NB4 (cell line): ENCODE measurements at regions not wholly inside any gene's neighbourhood (a gene's known extent, or its start where the extent isn't known, plus 50 kb on each side); places are given as distances from the start of the nearest gene placed in this dataset.

Source experiments
- DNase-seq: peaks from one replicate; pipeline ENCODE4 v3.0.0; 2010; ENCODE audit warnings: low read depth
- H3K4me3 ChIP-seq: one replicate; pipeline ENCODE4 v1.5.1; 2011; ENCODE audit warnings: mild to moderate bottlenecking, low read depth, low read length, moderate library complexity
- MYC ChIP-seq: IDR thresholded peaks from 2 replicates; pipeline ENCODE4 v1.6.1; 2011; ENCODE audit warnings: low read depth, low read length
- POLR2A ChIP-seq: IDR thresholded peaks from 2 replicates; pipeline ENCODE4 v1.6.1; 2011; ENCODE audit warnings: mild to moderate bottlenecking; ENCODE audit not compliant: insufficient read length; ENCODE audit errors: extremely low read depth
- TF ChIP-seq, protein P1 (sequence below): IDR thresholded peaks from 2 replicates; pipeline ENCODE4 v1.6.1; 2011; ENCODE audit warnings: low read depth, low read length
- TF ChIP-seq, protein P2 (sequence below): IDR thresholded peaks from one replicate; pipeline ENCODE4 v1.5.1; 2012; ENCODE audit warnings: low read depth, low read length

DNA sequence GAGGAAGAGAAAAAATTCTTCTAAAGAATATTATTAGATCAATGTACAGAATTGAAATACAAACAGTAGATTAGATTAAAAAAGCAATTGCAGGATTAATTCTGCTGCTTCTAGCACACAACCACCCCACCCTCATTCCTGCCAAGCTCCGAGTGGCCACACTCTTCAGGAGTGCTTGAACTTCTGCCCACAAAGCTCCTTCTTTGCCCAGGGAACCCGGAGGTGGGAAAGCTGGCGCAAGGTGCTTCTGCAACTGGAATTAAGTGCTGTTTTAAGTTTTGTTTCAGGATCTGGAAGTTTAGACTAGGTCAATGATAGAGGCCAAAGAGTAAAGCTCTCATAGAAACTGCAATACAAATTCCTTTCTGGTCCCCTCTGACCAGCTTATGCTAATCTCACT lies 94.1 kb upstream of the BMP4 start:
- DNase-seq = no peak
- H3K4me3 ChIP-seq = no peak overlapping the region
- TF ChIP-seq MYC (no peak), POLR2A (no peak)
- TF ChIP-seq, protein P1, sequence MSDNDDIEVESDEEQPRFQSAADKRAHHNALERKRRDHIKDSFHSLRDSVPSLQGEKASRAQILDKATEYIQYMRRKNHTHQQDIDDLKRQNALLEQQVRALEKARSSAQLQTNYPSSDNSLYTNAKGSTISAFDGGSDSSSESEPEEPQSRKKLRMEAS = no peak
- TF ChIP-seq, protein P2, sequence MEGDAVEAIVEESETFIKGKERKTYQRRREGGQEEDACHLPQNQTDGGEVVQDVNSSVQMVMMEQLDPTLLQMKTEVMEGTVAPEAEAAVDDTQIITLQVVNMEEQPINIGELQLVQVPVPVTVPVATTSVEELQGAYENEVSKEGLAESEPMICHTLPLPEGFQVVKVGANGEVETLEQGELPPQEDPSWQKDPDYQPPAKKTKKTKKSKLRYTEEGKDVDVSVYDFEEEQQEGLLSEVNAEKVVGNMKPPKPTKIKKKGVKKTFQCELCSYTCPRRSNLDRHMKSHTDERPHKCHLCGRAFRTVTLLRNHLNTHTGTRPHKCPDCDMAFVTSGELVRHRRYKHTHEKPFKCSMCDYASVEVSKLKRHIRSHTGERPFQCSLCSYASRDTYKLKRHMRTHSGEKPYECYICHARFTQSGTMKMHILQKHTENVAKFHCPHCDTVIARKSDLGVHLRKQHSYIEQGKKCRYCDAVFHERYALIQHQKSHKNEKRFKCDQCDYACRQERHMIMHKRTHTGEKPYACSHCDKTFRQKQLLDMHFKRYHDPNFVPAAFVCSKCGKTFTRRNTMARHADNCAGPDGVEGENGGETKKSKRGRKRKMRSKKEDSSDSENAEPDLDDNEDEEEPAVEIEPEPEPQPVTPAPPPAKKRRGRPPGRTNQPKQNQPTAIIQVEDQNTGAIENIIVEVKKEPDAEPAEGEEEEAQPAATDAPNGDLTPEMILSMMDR = no peak

DNA sequence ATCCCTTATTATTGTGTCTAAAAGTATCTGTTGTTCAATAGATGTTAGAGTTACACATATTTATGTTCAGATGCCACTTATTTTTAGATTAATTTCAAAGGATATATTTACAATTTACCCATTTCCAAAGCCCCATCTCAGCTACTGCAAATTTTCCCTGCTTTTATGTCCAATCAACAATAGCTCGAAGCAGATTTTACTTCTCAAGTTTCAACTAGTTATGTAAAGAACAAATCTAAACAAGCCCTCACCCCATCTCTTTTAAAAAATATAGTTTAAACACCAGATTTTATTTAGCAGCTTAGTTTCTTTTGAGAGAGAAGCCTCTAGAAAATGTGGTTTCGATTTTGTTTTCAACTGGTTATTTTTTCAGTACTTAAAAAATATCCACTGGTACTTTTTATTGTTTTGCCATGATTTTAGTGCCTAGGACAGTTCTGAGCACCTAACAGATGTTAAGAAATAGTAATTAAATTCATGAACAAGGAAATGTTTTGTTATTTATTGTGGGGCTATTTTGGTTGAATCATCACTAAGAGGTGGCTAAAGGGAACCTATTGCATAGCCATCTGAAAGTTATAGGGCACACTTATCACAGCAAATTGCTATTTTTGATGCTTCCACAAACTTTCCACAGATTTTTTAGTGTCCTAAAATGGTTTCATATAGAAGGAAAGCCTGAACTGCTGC lies 96.2 kb upstream of the BMP4 start:
- no peak for DNase-seq
- TF ChIP-seq, protein P2 = no peak
- TF ChIP-seq, protein P1 = no peak
- no peak for TF ChIP-seq POLR2A
- no peak overlapping the region for H3K4me3 ChIP-seq

DNA sequence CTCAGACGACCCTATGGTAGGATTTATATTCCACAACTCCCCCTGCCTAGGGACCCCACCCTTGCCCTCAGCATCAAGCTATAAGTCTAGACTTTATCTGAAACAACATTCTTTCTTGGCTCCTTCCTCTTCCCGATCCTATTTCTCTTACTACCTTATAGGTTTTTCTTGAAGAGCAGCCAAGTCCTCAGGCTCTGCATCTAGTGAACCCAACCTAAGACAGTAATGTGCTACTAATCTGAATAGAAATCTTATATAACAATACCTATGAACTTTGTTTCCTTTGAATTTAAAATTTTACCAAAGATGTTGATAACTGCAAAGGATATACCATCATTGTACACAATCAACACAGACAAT lies 96.7 kb upstream of the BMP4 start:
- H3K4me3 ChIP-seq = no peak overlapping the region
- no peak for DNase-seq

DNA sequence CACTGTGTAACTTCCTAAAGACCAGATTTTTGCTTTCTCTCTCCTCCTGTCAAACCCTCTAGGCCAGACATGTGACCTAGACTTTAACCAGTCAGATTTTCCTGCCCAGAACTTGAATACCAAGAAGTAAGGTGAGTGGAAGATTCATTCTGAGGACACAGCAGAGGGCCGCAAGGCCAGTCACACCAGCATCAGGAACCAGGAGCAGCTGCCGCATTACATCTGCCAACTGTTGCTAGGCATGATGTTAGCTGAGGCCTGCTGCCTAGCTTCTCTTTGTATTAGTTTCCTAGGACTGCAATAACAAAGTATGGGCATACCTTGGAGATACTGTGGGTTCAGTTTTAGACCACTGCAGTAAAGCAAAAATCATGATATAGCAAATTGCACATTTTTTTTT lies 101.9 kb upstream of the BMP4 start:
- H3K4me3 ChIP-seq = no peak overlapping the region
- no peak for DNase-seq
- TF ChIP-seq, protein P2 = no peak
- no peak for TF ChIP-seq POLR2A
- TF ChIP-seq, protein P1 = no peak
- no peak for TF ChIP-seq MYC

More for the DNA sequence above, 96.7 kb upstream of the BMP4 start:
- TF ChIP-seq POLR2A = no peak
- no peak for TF ChIP-seq MYC
- TF ChIP-seq, protein P2 = no peak
- TF ChIP-seq, protein P1 = no peak

DNA sequence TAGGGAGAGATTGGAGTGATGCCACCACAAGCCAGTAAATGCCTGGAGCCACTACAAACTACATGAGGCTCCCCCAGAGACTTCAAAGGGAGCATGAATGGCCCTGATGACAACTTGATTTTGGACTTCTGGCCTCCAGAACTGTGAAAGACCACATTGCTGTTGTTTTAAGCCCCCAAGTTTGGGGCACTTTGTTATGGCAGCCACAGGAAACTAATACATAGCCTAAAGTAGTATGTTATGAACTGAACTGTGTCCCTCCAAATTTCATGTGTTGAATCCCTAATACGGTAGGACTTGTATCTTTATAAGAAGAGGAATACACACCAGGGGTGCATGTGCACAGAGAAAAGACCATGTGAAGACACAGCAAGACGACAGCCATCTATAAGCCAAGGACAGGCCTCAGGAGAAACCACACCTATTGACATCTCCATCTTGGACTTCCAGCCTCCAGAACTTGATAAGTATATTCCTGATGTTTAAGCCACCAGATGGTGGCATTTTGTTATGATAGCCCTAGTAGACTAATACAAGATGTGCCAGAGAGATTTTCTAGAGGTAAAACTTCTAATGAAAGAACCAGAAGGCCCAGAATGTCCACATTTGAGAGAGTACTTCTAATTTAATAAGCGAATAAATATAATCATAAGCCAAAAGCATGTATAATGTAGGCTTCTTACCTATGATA lies 127.1 kb upstream of the BMP4 start:
- no peak overlapping the region for H3K4me3 ChIP-seq
- DNase-seq = no peak
- no peak for TF ChIP-seq POLR2A
- TF ChIP-seq, protein P1 = no peak
- TF ChIP-seq MYC = no peak
- TF ChIP-seq, protein P2 = no peak
